ENCODE measurements at regions not wholly inside any gene's neighbourhood (a gene's known extent, or its start where the extent isn't known, plus 50 kb on each side); places are given as distances from the start of the nearest gene placed in this dataset.

DNA sequence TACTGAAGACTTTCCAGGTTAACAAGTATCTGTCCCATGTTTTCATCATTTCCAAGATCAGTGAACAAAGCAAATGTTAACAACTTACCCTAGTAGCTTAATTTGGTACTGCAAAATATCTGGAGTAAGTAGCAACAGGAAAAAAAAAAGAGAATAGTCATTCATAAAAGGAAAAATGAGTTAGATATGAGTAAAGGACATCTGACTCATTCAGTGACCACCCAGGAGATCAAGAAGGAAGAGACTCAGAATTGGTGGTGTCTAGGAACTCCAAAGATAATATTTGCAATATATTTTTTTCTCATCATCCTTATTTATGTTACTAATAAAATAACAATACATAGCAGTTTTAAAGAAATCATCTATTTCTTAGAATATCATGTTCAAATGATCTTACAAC, 253.8 kb upstream of the COL8A1 start:
- TF ChIP-seq, protein P1, sequence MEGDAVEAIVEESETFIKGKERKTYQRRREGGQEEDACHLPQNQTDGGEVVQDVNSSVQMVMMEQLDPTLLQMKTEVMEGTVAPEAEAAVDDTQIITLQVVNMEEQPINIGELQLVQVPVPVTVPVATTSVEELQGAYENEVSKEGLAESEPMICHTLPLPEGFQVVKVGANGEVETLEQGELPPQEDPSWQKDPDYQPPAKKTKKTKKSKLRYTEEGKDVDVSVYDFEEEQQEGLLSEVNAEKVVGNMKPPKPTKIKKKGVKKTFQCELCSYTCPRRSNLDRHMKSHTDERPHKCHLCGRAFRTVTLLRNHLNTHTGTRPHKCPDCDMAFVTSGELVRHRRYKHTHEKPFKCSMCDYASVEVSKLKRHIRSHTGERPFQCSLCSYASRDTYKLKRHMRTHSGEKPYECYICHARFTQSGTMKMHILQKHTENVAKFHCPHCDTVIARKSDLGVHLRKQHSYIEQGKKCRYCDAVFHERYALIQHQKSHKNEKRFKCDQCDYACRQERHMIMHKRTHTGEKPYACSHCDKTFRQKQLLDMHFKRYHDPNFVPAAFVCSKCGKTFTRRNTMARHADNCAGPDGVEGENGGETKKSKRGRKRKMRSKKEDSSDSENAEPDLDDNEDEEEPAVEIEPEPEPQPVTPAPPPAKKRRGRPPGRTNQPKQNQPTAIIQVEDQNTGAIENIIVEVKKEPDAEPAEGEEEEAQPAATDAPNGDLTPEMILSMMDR (IDR thresholded peaks at IDR 0.05), result no peak
- no peak for TF ChIP-seq POLR2A (IDR thresholded peaks at IDR 0.05)
